Urinary bladder (tissue), 3 donors: ENCODE measurements at regions not wholly inside any gene's neighbourhood (a gene's known extent, or its start where the extent isn't known, plus 50 kb on each side); places are given as distances from the start of the nearest gene placed in this dataset.

ENCODE experiments used
- DNase-seq: peaks from one replicate; pipeline ENCODE4 v3.0.0-alpha.2; 2015; ENCODE audit errors: extremely low spot score
- H3K27ac ChIP-seq: one replicate; pipeline ENCODE4 v1.5.1; 2013; ENCODE audit warnings: low read depth, mild to moderate bottlenecking, moderate library complexity
- H3K36me3 ChIP-seq: one replicate; pipeline ENCODE4 v1.6.1; 2013; ENCODE audit warnings: mild to moderate bottlenecking, moderate library complexity; ENCODE audit not compliant: insufficient read depth
- H3K4me1 ChIP-seq: one replicate; pipeline ENCODE4 v1.6.1; 2013; ENCODE audit warnings: mild to moderate bottlenecking, moderate library complexity; ENCODE audit not compliant: insufficient read depth
- H3K4me3 ChIP-seq: one replicate; pipeline ENCODE4 v1.5.1; 2013; ENCODE audit warnings: low read depth, low read length
- WGBS: extraction: QIAGEN DNeasy Blood & Tissue Kit; methylation state at CpG from one replicate; pipeline ENCODE4 v1.1.7; 2013; 5-methylcytosine and 5-hydroxymethylcytosine counted together
- donor health status: healthy with polysubstance abuse.
- donor health status: healthy.

- no peak for DNase-seq
- 62% methylated on average over 6 of the region's 6 CpGs for WGBS
- no peaks in the 10 kb centered on the region for H3K36me3 ChIP-seq
- H3K27ac ChIP-seq: no peak overlapping the region
- no peak overlapping the region for H3K4me3 ChIP-seq
- H3K4me1 ChIP-seq: no peaks in the 10 kb centered on the region
Observed at GRCh38 chr5:2133080-2133479, 250.4 kb upstream of the IRX4 start.

- Histone ChIP-seq H3K27ac (no peak overlapping the region), H3K4me1 (no peaks in the 10 kb centered on the region), H3K4me3 (no peak overlapping the region), H3K36me3 (no peaks in the 10 kb centered on the region)
- 82% methylated on average over 20 of the region's 20 CpGs for WGBS
- no peak for DNase-seq
Observed at GRCh38 chr5:2132497-2132847, 249.7 kb upstream of the IRX4 start.

GRCh38 chr5:2131826-2132496, 249.2 kb upstream of the IRX4 start:
- H3K27ac ChIP-seq: no peak overlapping the region
- H3K4me3 ChIP-seq: no peak overlapping the region
- WGBS: 92% methylated on average over 33 of the region's 33 CpGs
- H3K4me1 ChIP-seq: no peaks in the 10 kb centered on the region
- H3K36me3 ChIP-seq: no peaks in the 10 kb centered on the region
- no peak for DNase-seq

- Histone ChIP-seq H3K4me3 (no peak overlapping the region), H3K36me3 (no peaks in the 10 kb centered on the region), H3K4me1 (no peaks in the 10 kb centered on the region), H3K27ac (no peak overlapping the region)
- no peak for DNase-seq
- WGBS: 84% methylated on average over 11 of the region's 11 CpGs
Observed at GRCh38 chr5:2131196-2131595, 248.5 kb upstream of the IRX4 start.

GRCh38 chr5:2130361-2130760, 247.6 kb upstream of the IRX4 start:
- Histone ChIP-seq H3K4me3 (no peak overlapping the region), H3K36me3 (no peaks in the 10 kb centered on the region), H3K4me1 (no peaks in the 10 kb centered on the region), H3K27ac (no peak overlapping the region)
- DNase-seq: no peak
- WGBS: 82% methylated on average over 7 of the region's 7 CpGs

- WGBS: 39% methylated on average over 21 of the region's 21 CpGs
- H3K4me3 ChIP-seq: no peak overlapping the region
- DNase-seq: no peak
Observed at GRCh38 chr5:2129568-2130272, 247.0 kb upstream of the IRX4 start.

GRCh38 chr5:2128686-2129355, 246.1 kb upstream of the IRX4 start:
- H3K4me3 ChIP-seq: no peak overlapping the region
- DNase-seq: no peak

More at GRCh38 chr5:2129568-2130272, 247.0 kb upstream of the IRX4 start:
- Histone ChIP-seq H3K4me1 (no peaks in the 10 kb centered on the region), H3K36me3 (no peaks in the 10 kb centered on the region), H3K27ac (no peak overlapping the region)

GRCh38 chr5:2126512-2126911, 243.8 kb upstream of the IRX4 start:
- Histone ChIP-seq H3K4me3 (no peak overlapping the region), H3K27ac (no peak overlapping the region), H3K36me3 (no peaks in the 10 kb centered on the region), H3K4me1 (no peaks in the 10 kb centered on the region)
- DNase-seq: no peak
- 79% methylated on average over 9 of the region's 9 CpGs for WGBS

More at GRCh38 chr5:2128686-2129355, 246.1 kb upstream of the IRX4 start:
- H3K36me3 ChIP-seq: no peaks in the 10 kb centered on the region
- no peaks in the 10 kb centered on the region for H3K4me1 ChIP-seq
- WGBS: 30% methylated on average over 21 of the region's 21 CpGs
- no peak overlapping the region for H3K27ac ChIP-seq

- DNase-seq: no peak
- no peaks in the 10 kb centered on the region for H3K36me3 ChIP-seq
- no peaks in the 10 kb centered on the region for H3K4me1 ChIP-seq
- WGBS: 71% methylated on average over 7 of the region's 7 CpGs
- no peak overlapping the region for H3K27ac ChIP-seq
- no peak overlapping the region for H3K4me3 ChIP-seq
Observed at GRCh38 chr5:2125901-2126265, 243.2 kb upstream of the IRX4 start.

- Histone ChIP-seq H3K27ac (no peak overlapping the region), H3K4me3 (no peak overlapping the region), H3K36me3 (no peaks in the 10 kb centered on the region), H3K4me1 (no peaks in the 10 kb centered on the region)
- WGBS: 50% methylated on average over 8 of the region's 8 CpGs
- DNase-seq: no peak
Observed at GRCh38 chr5:2125171-2125900, 242.6 kb upstream of the IRX4 start.

GRCh38 chr5:2124434-2125170, 241.9 kb upstream of the IRX4 start:
- 87% methylated on average over 14 of the region's 14 CpGs for WGBS
- Histone ChIP-seq H3K4me3 (no peak overlapping the region), H3K27ac (no peak overlapping the region), H3K4me1 (no peaks in the 10 kb centered on the region), H3K36me3 (no peaks in the 10 kb centered on the region)
- DNase-seq: no peak

GRCh38 chr5:2123874-2124273, 241.1 kb upstream of the IRX4 start:
- no peaks in the 10 kb centered on the region for H3K4me1 ChIP-seq
- WGBS: 87% methylated on average over 7 of the region's 7 CpGs
- H3K4me3 ChIP-seq: no peak overlapping the region
- no peak overlapping the region for H3K27ac ChIP-seq
- no peaks in the 10 kb centered on the region for H3K36me3 ChIP-seq
- no peak for DNase-seq

- no peak overlapping the region for H3K4me3 ChIP-seq
- H3K36me3 ChIP-seq: no peaks in the 10 kb centered on the region
- no peaks in the 10 kb centered on the region for H3K4me1 ChIP-seq
- 62% methylated on average over 4 of the region's 4 CpGs for WGBS
- no peak overlapping the region for H3K27ac ChIP-seq
- no peak for DNase-seq
Observed at GRCh38 chr5:2120361-2120760, 237.6 kb upstream of the IRX4 start.
